ENCODE measurements at regions not wholly inside any gene's neighbourhood (a gene's known extent, or its start where the extent isn't known, plus 50 kb on each side); places are given as distances from the start of the nearest gene placed in this dataset.

GRCh38 chr13:29975283-29975682 is 124.9 kb upstream of the UBL3 start:
- TF ChIP-seq EZH2 (IDR thresholded peaks at IDR 0.05; ENCODE audit: low read depth), result no peak
- TF ChIP-seq, protein P1, sequence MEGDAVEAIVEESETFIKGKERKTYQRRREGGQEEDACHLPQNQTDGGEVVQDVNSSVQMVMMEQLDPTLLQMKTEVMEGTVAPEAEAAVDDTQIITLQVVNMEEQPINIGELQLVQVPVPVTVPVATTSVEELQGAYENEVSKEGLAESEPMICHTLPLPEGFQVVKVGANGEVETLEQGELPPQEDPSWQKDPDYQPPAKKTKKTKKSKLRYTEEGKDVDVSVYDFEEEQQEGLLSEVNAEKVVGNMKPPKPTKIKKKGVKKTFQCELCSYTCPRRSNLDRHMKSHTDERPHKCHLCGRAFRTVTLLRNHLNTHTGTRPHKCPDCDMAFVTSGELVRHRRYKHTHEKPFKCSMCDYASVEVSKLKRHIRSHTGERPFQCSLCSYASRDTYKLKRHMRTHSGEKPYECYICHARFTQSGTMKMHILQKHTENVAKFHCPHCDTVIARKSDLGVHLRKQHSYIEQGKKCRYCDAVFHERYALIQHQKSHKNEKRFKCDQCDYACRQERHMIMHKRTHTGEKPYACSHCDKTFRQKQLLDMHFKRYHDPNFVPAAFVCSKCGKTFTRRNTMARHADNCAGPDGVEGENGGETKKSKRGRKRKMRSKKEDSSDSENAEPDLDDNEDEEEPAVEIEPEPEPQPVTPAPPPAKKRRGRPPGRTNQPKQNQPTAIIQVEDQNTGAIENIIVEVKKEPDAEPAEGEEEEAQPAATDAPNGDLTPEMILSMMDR (conservative IDR thresholded peaks at IDR 0.05), result no peak

Data from PC-9 (cell line).